GM18498 (cell line): ENCODE measurements at regions not wholly inside any gene's neighbourhood (a gene's known extent, or its start where the extent isn't known, plus 50 kb on each side); places are given as distances from the start of the nearest gene placed in this dataset.

Source experiments
- ATAC-seq: cut with Tn5 transposase; IDR thresholded peaks from one replicate; pipeline ENCODE4 v1.9.1; 2021; ENCODE audit warnings: mild to moderate bottlenecking, moderate library complexity; ENCODE audit not compliant: unreplicated experiment

DNA sequence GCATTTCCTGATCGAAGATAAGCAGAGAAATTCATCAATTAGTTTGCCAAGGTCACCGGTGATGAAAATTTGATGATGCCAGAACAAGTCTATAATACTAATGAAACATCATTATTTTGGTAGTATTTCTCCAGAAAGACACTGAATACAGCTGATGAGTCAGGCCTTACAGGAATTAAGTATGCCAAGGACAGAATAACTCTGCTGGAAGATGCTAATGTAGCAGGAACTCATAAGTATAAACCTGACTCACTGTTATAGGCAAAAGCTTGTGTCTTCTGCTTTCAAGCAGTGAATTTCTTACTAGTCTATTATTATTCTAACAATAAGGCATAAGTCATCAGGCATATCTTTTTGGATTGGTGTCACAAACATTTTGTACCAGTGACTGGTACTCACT is 1825.1 kb upstream of the IGFBP7 start:
- no peak for ATAC-seq

DNA sequence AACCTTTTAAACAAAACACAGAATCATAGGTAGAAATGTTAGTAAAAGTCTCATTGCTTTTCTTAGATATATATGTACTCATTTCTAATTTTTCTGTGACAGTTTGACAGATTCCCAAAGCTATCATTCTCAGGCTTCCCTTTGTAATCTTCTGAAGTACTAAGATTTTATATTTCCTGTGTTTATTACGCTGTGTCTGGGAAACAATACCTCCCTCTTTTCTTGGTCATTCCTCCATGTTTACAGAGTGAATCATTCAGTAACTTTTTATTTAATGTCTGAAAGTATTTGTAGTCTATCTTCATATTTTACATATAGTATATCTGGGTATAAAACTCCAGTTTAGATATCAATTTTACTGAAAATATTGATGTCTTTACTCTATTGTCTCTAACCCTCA is 1826.3 kb upstream of the IGFBP7 start:
- no peak for ATAC-seq

GRCh38 chr4:58940167-58940566 is 1830.0 kb upstream of the IGFBP7 start:
- no peak for ATAC-seq

GRCh38 chr4:58941286-58941685 is 1831.1 kb upstream of the IGFBP7 start:
- no peak for ATAC-seq

DNA sequence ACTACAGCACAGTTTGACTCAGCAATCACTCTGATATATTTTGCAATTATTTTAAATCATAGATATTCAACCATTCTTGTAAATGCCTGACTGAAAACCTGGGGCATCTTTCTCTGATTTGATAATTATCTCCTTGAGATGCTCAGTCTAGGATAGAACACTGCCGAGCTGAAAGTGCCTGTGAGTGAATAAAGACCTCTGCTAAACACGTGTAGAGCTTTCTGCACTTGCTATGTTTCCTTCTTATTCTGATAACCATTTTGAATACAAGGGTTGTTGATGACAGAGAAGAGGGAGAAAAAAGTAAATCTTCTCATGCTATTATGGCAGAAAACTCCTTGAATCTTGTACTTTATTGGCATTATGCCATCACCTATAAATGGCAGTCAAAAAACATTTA is 1843.4 kb upstream of the IGFBP7 start:
- ATAC-seq = no peak

DNA sequence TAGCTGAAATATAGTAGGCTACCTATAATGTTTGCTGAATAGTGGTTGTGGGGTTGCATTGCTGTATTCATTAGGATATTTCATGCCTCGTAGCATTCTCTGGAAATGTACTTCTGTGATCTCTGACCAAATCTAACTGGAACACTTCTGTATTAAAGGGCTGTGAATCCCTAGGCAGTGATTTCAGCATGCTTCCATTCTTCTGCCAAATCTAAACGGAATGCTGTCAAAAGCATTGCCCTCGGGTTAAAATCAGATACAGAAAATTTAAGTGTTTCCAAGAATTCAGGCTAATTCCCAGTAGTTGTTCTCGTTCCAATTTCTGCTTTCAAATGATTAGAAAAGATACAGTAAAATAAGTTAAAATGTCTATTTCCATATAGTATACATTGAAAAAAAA is 1847.5 kb upstream of the IGFBP7 start:
- ATAC-seq = no peak

GRCh38 chr4:58961283-58961682 is 1851.1 kb upstream of the IGFBP7 start:
- ATAC-seq = no peak

GRCh38 chr4:58961925-58962324 is 1851.7 kb upstream of the IGFBP7 start:
- ATAC-seq = no peak

DNA sequence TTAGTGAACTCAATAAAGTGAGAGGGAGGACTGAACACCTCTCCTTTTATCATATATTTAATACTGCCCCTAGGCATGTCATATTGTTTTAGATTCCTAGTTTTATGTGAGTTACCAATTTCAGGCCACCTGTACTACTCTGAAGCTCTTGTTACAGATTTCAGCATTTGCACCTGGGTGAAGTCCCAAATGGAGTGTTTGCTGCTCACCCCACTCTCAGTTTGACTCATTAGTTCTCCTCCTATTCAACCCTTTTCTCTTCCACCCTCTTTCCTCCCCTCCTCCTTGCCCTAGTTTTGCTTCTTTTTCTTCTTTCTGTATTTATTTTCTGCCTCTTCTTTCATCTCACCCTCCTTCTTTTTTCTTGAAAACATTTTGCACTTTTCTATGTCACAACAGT is 1852.2 kb upstream of the IGFBP7 start:
- no peak for ATAC-seq

- no peak for ATAC-seq
Measured at GRCh38 chr4:58981828-58982227, 1871.6 kb upstream of the IGFBP7 start.

- ATAC-seq = no peak
Measured at GRCh38 chr4:58983887-58984286, 1873.7 kb upstream of the IGFBP7 start.

DNA sequence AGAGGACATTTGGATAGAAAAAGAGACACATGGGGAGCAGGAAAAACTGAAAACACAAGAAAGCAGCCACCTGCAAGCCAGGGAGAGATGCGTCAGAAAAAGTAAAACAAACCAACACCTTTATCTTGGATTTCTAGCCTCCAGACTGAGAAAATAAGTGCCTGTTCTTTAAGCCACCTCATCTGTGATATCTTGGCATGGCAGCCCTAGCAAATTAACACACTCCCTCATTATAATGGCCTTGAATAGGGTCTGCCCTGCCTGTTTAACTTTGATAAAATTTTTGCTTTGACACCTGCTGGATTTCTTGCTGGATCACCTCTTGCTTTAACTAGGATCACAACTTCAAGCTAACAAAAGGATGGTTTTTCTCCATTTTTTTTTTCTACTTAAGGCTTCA is 1892.0 kb upstream of the IGFBP7 start:
- no peak for ATAC-seq

- no peak for ATAC-seq
Measured at GRCh38 chr4:59024257-59024656, 1914.1 kb upstream of the IGFBP7 start.

DNA sequence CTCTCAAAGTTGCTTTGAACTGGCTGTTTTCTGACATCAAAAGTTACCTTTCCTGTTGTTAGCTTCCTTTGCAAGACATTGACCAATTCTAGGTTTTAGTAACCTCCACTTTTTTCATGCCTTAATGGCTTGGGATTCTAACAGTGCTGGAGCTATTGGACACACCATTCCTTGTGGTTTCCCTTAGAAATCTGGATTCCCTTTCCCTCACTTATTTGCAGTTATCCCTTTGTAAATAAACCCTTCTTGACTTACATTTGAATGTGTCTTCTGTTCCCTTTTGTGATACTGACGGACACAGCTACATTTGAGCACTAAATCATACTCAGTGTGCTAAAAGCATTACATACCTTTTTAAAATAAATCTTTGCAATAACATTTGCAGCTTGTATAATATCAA is 1927.6 kb upstream of the IGFBP7 start:
- no peak for ATAC-seq

GRCh38 chr4:59039046-59039445 is 1928.9 kb upstream of the IGFBP7 start:
- ATAC-seq = no peak

DNA sequence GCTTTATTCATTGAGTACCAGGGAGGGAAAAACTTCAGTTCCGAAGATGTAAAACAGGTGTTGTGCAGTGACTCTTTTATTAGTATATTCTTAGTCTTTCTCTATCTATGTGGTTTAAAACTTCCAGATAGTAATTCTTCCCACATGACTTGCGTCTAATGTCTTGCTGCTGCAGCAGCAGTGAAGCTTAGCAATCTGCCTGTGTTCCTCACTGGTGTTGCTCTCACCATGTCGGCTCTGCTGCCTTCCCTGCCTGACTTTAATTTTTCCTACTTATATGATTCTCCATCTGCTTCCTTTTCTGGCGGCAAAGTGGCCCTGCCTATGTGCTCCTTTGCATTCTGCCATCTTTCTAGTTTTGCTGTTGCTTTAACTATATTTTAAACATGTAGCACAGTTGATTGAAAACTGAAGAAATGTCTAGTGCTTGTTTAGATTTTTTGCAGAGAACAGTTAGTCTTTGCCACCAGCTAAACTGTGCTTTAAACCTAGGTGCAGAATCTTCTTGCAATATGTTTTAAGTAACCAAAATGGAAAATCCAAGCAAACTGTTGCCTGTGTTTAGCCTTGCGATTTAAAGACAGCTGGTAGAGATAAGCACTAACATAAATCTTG is 1934.2 kb upstream of the IGFBP7 start:
- ATAC-seq = no peak

DNA sequence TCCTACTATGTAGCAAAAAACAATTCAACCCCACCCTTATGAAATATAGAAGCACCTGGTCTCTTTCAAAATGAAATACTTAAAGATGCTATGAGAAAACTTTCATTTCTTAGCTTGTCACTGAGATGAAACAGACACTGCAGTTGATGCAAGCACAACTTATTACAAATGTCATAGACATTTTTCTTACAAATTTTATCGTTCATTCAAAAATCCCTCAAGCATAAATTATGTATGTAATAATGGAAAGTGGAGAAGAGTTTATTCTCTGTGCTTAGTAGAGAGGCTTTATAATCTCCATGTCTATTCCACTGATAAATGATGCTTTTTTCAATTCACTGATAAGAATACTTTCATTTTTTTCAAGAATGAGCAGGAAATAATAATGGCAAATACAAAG is 1943.9 kb upstream of the IGFBP7 start:
- no peak for ATAC-seq

DNA sequence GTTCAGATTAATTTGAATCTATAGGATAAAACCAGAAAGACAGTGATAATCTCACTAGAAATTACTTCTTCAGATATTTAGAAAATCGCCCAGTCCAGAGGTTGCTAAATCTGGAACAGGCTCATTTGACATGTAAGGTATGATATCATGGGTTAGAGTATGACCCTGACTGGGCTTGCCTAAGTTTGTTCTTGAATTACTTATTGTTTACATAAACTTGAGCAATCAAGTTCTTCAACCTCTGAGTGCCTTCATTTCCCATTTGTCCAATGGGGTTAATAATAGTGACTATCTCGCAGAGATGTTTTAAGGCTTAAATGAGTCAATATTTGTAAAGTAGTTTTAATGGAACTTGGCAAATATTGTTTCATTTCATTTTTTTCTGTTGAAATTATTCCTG is 1947.6 kb upstream of the IGFBP7 start:
- ATAC-seq = no peak

DNA sequence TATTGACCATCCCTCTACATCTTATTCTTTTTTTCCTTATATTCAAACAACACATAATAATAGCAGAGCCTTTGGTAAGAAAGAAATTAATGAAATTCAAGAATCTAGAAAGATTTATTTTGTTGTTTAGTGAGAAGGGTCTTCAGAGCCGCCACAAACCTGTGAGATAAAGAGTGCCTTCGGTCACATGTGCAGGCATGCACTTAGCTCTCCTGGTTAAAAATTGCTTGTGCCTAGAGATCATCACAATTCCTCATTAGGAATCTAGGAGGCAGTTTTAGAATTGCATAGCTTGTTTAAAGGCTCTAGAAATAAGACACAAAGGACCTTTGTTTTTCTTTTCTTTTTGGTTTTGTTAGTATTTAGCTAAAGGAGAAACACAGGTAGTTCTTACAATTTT is 1948.4 kb upstream of the IGFBP7 start:
- no peak for ATAC-seq

DNA sequence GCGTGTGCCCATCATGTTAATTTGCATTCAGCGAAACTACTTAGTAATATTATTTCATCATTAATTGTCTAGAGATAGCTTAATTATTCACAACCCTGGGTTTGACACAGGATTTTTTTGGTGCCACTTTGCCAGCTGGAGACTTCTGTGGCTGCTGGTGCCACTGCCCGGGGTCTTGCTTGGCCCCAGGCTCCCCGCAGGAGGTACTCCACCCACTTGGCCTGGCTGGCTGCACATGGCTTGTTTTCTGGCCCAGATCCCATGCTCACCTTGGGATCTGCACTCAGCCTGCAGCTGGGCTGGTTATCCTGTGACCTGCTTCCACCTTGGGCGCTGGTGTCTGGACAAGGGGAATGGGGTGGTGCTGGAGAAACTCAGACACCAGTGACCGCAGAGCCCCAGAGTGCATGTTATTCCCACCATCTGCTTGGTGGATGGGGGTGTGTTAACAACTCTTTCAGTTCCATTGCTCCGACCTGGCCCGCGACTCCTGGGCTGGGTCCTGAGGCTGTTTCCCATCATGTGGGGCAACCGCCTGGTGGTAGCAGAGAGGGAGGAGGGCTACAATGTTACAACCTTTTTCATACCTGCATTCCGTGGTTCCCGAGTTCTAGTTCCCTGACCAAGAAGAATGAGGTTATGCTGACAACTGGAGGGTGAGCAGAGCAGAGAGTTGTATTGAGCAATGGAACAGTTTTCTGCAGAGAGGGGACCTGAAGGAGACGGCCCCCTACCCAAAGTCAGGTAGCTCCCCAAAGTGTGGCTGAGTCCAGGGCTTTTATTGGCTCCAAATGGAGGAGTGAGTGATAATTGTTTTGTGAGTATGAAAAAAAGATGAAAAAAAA is 1950.0 kb upstream of the IGFBP7 start:
- ATAC-seq = no peak

DNA sequence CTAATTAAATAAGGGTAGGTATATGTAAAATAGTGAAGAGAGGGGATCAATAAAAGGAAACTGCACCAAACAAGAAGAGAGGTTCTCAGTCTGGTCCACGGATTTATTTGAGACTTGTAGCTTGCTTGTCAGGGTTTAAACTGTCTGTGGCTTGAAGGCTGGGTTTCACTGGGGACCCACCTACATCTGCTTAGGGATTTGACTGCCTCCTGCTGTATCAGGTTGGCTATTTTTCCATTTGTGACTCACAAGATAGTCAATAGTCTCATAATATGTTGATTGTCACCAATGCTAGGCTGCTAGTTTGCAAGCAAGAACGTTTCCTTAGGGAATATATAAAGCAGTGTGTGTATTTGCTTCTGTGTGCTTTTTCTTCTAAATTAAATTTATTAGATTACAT is 1950.7 kb upstream of the IGFBP7 start:
- no peak for ATAC-seq

DNA sequence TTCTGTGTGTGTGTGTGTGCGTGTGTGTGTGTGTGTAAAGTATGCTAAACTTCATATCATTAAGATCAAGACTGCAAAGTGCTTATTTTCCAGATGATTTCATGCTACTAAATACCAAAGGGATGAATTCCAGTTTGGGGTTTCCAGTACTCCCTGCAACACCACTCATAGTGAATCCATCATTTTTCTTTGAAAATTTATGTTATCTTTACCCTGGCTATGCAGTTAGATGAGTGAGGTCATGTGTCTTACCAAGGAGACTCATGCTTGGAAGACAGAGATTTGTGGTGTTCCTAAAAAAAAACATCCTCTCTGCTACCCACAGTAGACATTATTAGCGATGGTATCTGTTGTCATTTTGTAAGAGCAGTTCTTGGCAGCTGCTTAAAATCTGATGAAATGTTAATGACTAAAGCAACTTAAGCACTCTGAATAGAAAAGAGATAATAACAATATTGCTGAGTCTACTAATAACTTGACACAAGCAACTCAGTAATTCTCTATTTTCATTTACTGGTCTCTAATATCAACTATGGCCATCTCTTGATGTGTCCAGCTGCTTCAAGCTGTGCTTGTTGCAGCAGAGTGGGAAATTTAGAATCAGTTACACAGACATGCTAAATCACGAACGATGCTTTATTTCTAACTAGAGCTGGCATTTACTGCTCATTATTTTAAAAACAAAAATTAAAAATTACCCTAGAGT is 1953.0 kb upstream of the IGFBP7 start:
- ATAC-seq = no peak
